NB4 (cell line): ENCODE measurements at regions not wholly inside any gene's neighbourhood (a gene's known extent, or its start where the extent isn't known, plus 50 kb on each side); places are given as distances from the start of the nearest gene placed in this dataset.

Source experiments
- DNase-seq: peaks from one replicate; pipeline ENCODE4 v3.0.0; 2010; ENCODE audit warnings: low read depth
- H3K4me3 ChIP-seq: one replicate; pipeline ENCODE4 v1.5.1; 2011; ENCODE audit warnings: mild to moderate bottlenecking, low read depth, low read length, moderate library complexity
- CTCF ChIP-seq: IDR thresholded peaks from one replicate; pipeline ENCODE4 v1.5.1; 2012; ENCODE audit warnings: low read depth, low read length
- MAX ChIP-seq: IDR thresholded peaks from 2 replicates; pipeline ENCODE4 v1.6.1; 2011; ENCODE audit warnings: low read depth, low read length
- MYC ChIP-seq: IDR thresholded peaks from 2 replicates; pipeline ENCODE4 v1.6.1; 2011; ENCODE audit warnings: low read depth, low read length
- POLR2A ChIP-seq: IDR thresholded peaks from 2 replicates; pipeline ENCODE4 v1.6.1; 2011; ENCODE audit warnings: mild to moderate bottlenecking; ENCODE audit not compliant: insufficient read length; ENCODE audit errors: extremely low read depth

- TF ChIP-seq MYC: no peak
- TF ChIP-seq POLR2A: no peak
- no peak for TF ChIP-seq MAX
- TF ChIP-seq CTCF: no peak
- no peak for DNase-seq
- no peak overlapping the region for H3K4me3 ChIP-seq
Measured at GRCh38 chr12:78390920-78391319, 473.7 kb upstream of the SYT1 start.

- DNase-seq: no peak
- no peak for TF ChIP-seq CTCF
- TF ChIP-seq POLR2A: no peak
- no peak for TF ChIP-seq MAX
- TF ChIP-seq MYC: no peak
- H3K4me3 ChIP-seq: no peak overlapping the region
Measured at GRCh38 chr12:78392918-78393317, 471.7 kb upstream of the SYT1 start.

GRCh38 chr12:78395961-78396360 is 468.6 kb upstream of the SYT1 start:
- DNase-seq: no peak
- H3K4me3 ChIP-seq: no peak overlapping the region
- TF ChIP-seq POLR2A (no peak), MYC (no peak), MAX (no peak), CTCF (no peak)

- H3K4me3 ChIP-seq: no peak overlapping the region
- no peak for TF ChIP-seq POLR2A
- no peak for TF ChIP-seq MYC
- no peak for TF ChIP-seq CTCF
- no peak for TF ChIP-seq MAX
- DNase-seq: no peak
Measured at GRCh38 chr12:78396538-78396937, 468.0 kb upstream of the SYT1 start.

- TF ChIP-seq POLR2A (no peak), MAX (no peak), MYC (no peak)
- no peak for DNase-seq
Measured at GRCh38 chr12:78398750-78399149, 465.8 kb upstream of the SYT1 start.

GRCh38 chr12:78402366-78403134 is 462.0 kb upstream of the SYT1 start:
- no peak overlapping the region for H3K4me3 ChIP-seq
- no peak for DNase-seq

More at GRCh38 chr12:78398750-78399149, 465.8 kb upstream of the SYT1 start:
- H3K4me3 ChIP-seq: no peak overlapping the region

More at GRCh38 chr12:78402366-78403134, 462.0 kb upstream of the SYT1 start:
- no peak for TF ChIP-seq MAX
- no peak for TF ChIP-seq POLR2A
- no peak for TF ChIP-seq MYC
- TF ChIP-seq CTCF: no peak
